22Rv1 (cell line): ENCODE measurements at regions not wholly inside any gene's neighbourhood (a gene's known extent, or its start where the extent isn't known, plus 50 kb on each side); places are given as distances from the start of the nearest gene placed in this dataset.

Source experiments
- CTCF ChIP-seq: fragments of 450-650 bp; IDR thresholded peaks from 2 replicates; pipeline ENCODE4 v1.5.1; 2017; ENCODE audit warnings: mild to moderate bottlenecking
- ZFX ChIP-seq: fragments of 450-650 bp; IDR thresholded peaks from 2 replicates; pipeline ENCODE4 v1.6.1; 2017; ENCODE audit warnings: antibody characterized with exemption, borderline replicate concordance

GRCh38 chr9:87375397-87376073 lies 122.1 kb upstream of the DAPK1 start:
- TF ChIP-seq CTCF (no peak), ZFX (no peak)
